GM12878 (cell line): ENCODE measurements at regions not wholly inside any gene's neighbourhood (a gene's known extent, or its start where the extent isn't known, plus 50 kb on each side); places are given as distances from the start of the nearest gene placed in this dataset.

Experiments used
- ATAC-seq: fragments of 200-7000 bp; cut with Tn5 transposase; 3 replicates; pipeline ENCODE4 v1.9.1; 2020; ENCODE audit warnings: mild to moderate bottlenecking, moderate library complexity
- BruUV-seq: library from RNA; stranded (reverse); fragments of 400-500 nt; replicated peaks from 2 replicates; lab custom pipeline; 2021; lab: Mats Ljungman, UMichigan
- CTCF ChIA-PET: fragments of 300-600 bp; sonication (Branson Sonifier 250); formaldehyde crosslinking; extraction: SDS; loops from one replicate; lab custom pipeline; 2021; ENCODE audit warnings: inconsistent platforms; lab: Yijun Ruan, JAX
- POLR2A ChIA-PET: fragments of 350-600 bp; formaldehyde crosslinking; extraction: SDS; loops from one replicate; lab custom pipeline; 2021; ENCODE audit warnings: inconsistent platforms; lab: Charles Lee
- RAD21 ChIA-PET: fragments of 300-600 bp; sonication (Branson Sonifier 250); formaldehyde crosslinking; loops from one replicate; lab custom pipeline; 2023; ENCODE audit warnings: antibody characterized with exemption; ENCODE audit not compliant: unreplicated experiment; lab: Charles Lee
- SMC1A ChIA-PET: fragments of 300-600 bp; sonication (Branson Sonifier 250); formaldehyde crosslinking; loops from one replicate; lab custom pipeline; 2023; ENCODE audit not compliant: unreplicated experiment, uncharacterized antibody; lab: Charles Lee
- DNase-seq: peaks from one replicate; pipeline ENCODE4 v3.0.0-alpha.2; 2011; ENCODE audit warnings: low read depth, low spot score
- FAIRE-seq: peaks from 3 replicates; lab custom pipeline; 2011; peaks lifted over from hg19 to GRCh38; lab: Jason Lieb, UNC
- H2AFZ ChIP-seq: 2 replicates; pipeline ENCODE4 v1.6.0; 2011; ENCODE audit warnings: low read depth, low read length, control low read depth; ENCODE audit not compliant: control insufficient read depth
- H3K27ac ChIP-seq: 2 replicates; pipeline ENCODE4 v1.5.1; 2011; ENCODE audit warnings: control low read depth; ENCODE audit not compliant: control insufficient read depth, insufficient read depth
- H3K27me3 ChIP-seq, 2 experiments: replicated peaks in 1 of 2; 2 replicates each; pipeline versions ENCODE4 v1.6.0 to v1.6.1; 2011; ENCODE audit warnings: low read length in 1 of 2; ENCODE audit not compliant: control insufficient read depth in 2 of 2, insufficient read depth in 2 of 2
- H3K36me3 ChIP-seq, 2 experiments: 2 replicates each; pipeline ENCODE4 v1.5.1; 2011; ENCODE audit warnings: low read length in 1 of 2; ENCODE audit not compliant: control insufficient read depth in 2 of 2, insufficient read depth in 2 of 2
- H3K4me1 ChIP-seq: 2 replicates; pipeline ENCODE4 v1.6.1; 2011; ENCODE audit warnings: mild to moderate bottlenecking, low read length, moderate library complexity, mixed read lengths; ENCODE audit not compliant: control insufficient read depth, insufficient read depth
- H3K4me2 ChIP-seq: 2 replicates; pipeline ENCODE4 v1.6.0; 2011; ENCODE audit warnings: control low read depth; ENCODE audit not compliant: control insufficient read depth, insufficient read depth
- H3K4me3 ChIP-seq: fragments of 200-600 bp; sonication (generic); 2 replicates; pipeline ENCODE4 v1.5.1; 2016
- H3K79me2 ChIP-seq: 2 replicates; pipeline ENCODE4 v1.6.0; 2011; ENCODE audit warnings: low read length; ENCODE audit not compliant: control insufficient read depth, insufficient read depth
- H3K9ac ChIP-seq: 2 replicates; pipeline ENCODE4 v1.8.0; 2011; ENCODE audit warnings: low read length, control low read depth, mixed read lengths; ENCODE audit not compliant: control insufficient read depth, insufficient read depth
- H3K9me3 ChIP-seq: replicated peaks from 3 replicates; pipeline ENCODE4 v1.5.1; 2011; ENCODE audit warnings: mild to moderate bottlenecking, low read length; ENCODE audit not compliant: control insufficient read depth, insufficient read depth
- H4K20me1 ChIP-seq: 2 replicates; pipeline ENCODE4 v1.6.0; 2011; ENCODE audit not compliant: control insufficient read depth, insufficient read depth
- CREB1 ChIP-seq: IDR thresholded peaks from 2 replicates; pipeline ENCODE4 v1.6.1; 2012; ENCODE audit warnings: low read depth, mild to moderate bottlenecking, inconsistent platforms
- E2F4 ChIP-seq: IDR thresholded peaks from 2 replicates; pipeline ENCODE4 v1.6.1; 2012; ENCODE audit warnings: low read depth, low read length, improper control_type of control experiment
- FOS ChIP-seq: IDR thresholded peaks from 3 replicates; pipeline ENCODE4 v1.6.1; 2011; ENCODE audit warnings: borderline replicate concordance; ENCODE audit not compliant: insufficient read length; ENCODE audit errors: extremely low read depth
- KDM1A ChIP-seq: fragments of 200-600 bp; sonication (generic); IDR thresholded peaks from 2 replicates; pipeline ENCODE4 v1.6.1; 2016; ENCODE audit warnings: borderline replicate concordance
- LARP7 ChIP-seq: fragments of 450-650 bp; IDR thresholded peaks from 2 replicates; pipeline ENCODE4 v1.6.1; 2017; ENCODE audit warnings: mild to moderate bottlenecking
- NRF1 ChIP-seq: conservative IDR thresholded peaks from 2 replicates; pipeline ENCODE4 v1.6.1; 2011; ENCODE audit warnings: mild to moderate bottlenecking, low read depth, low read length, improper control_type of control experiment
- POLR2A ChIP-seq: IDR thresholded peaks from 2 replicates; pipeline ENCODE4 v1.6.1; 2011; ENCODE audit warnings: low read depth, mild to moderate bottlenecking, low read length
- TCF12 ChIP-seq: IDR thresholded peaks from 2 replicates; pipeline ENCODE4 v1.6.1; 2011; ENCODE audit warnings: low read depth, mild to moderate bottlenecking, low read length
- YY1 ChIP-seq: IDR thresholded peaks from 2 replicates; pipeline ENCODE4 v1.6.1; 2011; ENCODE audit warnings: low read depth, mild to moderate bottlenecking, low read length
- WGBS: methylation state at CpG from one replicate; pipeline ENCODE4 v1.1.6; 2016; ENCODE audit warnings: low lambda C conversion rate; ENCODE audit not compliant: insufficient replicate concordance, insufficient coverage; ENCODE audit errors: missing lambda C conversion rate; 5-methylcytosine and 5-hydroxymethylcytosine counted together
- in situ Hi-C: fragments of 300-500 bp; cut with MboI; formaldehyde crosslinking; loops from 9 replicates; pipeline ENCODE4 v1.14.3; 2018; ENCODE audit warnings: mixed read lengths
- intact Hi-C: fragments of 100-400 bp; cut with micrococcal nuclease; formaldehyde crosslinking; loops from one replicate; pipeline ENCODE4 v1.14.2; 2022; ENCODE audit not compliant: unreplicated experiment
- TF ChIP-seq, protein P1 (sequence below): fragments of 450-650 bp; IDR thresholded peaks from 2 replicates; pipeline ENCODE4 v1.6.1; 2017; ENCODE audit warnings: borderline replicate concordance
- TF ChIP-seq, protein P2 (sequence below): IDR thresholded peaks from 2 replicates; pipeline ENCODE4 v1.6.1; 2011; ENCODE audit warnings: borderline replicate concordance, low read depth, mild to moderate bottlenecking, moderate library complexity, low read length; ENCODE audit not compliant: insufficient read depth, poor library complexity, severe bottlenecking
- TF ChIP-seq, protein P3 (sequence below): IDR thresholded peaks from 2 replicates; pipeline ENCODE4 v1.6.1; 2011; ENCODE audit warnings: borderline replicate concordance, low read depth, mild to moderate bottlenecking, moderate library complexity, mixed read lengths, low read length; ENCODE audit not compliant: insufficient read depth; ENCODE audit errors: extremely low read length
- TF ChIP-seq, protein P4 (sequence below): fragments of 450-650 bp; IDR thresholded peaks from 2 replicates; pipeline ENCODE4 v1.6.1; 2017; ENCODE audit warnings: mild to moderate bottlenecking

DNA sequence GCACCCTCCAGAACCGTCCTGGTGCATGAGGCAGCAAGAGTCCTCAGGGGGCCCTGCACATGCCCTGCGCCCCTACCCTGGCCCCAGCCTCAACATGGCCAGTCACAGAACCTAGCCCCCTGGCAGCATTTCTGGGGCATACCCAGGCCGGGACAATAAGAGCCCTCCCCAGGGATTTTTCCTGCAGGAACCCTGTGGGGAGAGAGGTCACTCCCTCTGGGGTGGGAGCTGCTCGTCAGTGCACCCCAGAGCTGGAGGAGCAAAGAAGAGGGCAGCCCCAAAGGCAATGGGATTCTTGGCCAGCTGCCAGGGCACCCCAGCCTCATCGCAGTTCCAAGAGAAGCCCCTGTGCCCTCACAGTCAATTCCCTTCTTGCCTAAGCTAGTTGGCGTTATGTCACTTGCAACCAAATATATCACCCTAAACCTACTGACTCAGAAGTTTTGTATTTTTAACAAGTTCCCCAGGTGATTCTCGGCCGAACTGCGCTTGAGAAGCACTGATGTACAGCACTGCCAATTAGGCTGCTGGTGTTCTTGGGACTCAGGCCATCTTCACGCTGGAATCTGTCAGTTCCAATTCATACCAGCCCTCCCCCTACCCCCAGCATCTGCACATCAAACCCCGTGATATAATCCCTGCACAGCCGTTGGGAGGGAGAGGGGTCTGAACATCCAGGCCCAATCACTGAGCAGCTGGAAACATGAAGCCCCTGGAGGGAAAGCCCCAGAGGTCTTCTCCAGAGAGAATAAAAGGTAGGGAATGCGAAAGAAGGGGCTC is 87.5 kb upstream of the PRR20G start:
- in situ Hi-C loops = no loop called here
- intact Hi-C loops = no loop called here
- Histone ChIP-seq H3K9ac (no peak overlapping the region), H3K9me3 (no peaks in the 10 kb centered on the region), H3K4me1 (no peaks in the 10 kb centered on the region), H3K4me3 (no peak overlapping the region), H3K27ac (no peak overlapping the region), H3K79me2 (no peaks in the 10 kb centered on the region), H3K27me3 (no peaks in the 10 kb centered on the region), H2AFZ (no peak overlapping the region), H3K36me3 (no peaks in the 10 kb centered on the region), H4K20me1 (no peaks in the 10 kb centered on the region; the same call in 1 of the 2 replicates), H3K4me2 (no peak overlapping the region)
- CTCF ChIA-PET = interaction anchor here (1.8 kb wide), 1 partner anchor 169 kb away, joined by 6 read pairs; no protein-coding TSS in a partner anchor
- DNase-seq = no peak
- POLR2A ChIA-PET = no interaction called here
- 24% methylated on average over 13 of the region's 13 CpGs for WGBS
- FAIRE-seq = no peak
- BruUV-seq = no TSS peak
- no peak for ATAC-seq
- SMC1A ChIA-PET = no interaction called here
- RAD21 ChIA-PET = interaction anchor here (1.4 kb wide), 1 partner anchor 80 kb away, joined by 4 read pairs; no protein-coding TSS in a partner anchor
- TF ChIP-seq, protein P1, sequence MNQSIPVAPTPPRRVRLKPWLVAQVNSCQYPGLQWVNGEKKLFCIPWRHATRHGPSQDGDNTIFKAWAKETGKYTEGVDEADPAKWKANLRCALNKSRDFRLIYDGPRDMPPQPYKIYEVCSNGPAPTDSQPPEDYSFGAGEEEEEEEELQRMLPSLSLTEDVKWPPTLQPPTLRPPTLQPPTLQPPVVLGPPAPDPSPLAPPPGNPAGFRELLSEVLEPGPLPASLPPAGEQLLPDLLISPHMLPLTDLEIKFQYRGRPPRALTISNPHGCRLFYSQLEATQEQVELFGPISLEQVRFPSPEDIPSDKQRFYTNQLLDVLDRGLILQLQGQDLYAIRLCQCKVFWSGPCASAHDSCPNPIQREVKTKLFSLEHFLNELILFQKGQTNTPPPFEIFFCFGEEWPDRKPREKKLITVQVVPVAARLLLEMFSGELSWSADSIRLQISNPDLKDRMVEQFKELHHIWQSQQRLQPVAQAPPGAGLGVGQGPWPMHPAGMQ = no peak
- TF ChIP-seq KDM1A (no peak), LARP7 (no peak), FOS (no peak), NRF1 (no peak), POLR2A (no peak), E2F4 (no peak), TCF12 (no peak), YY1 (no peak), CREB1 (no peak)
- TF ChIP-seq, protein P2, sequence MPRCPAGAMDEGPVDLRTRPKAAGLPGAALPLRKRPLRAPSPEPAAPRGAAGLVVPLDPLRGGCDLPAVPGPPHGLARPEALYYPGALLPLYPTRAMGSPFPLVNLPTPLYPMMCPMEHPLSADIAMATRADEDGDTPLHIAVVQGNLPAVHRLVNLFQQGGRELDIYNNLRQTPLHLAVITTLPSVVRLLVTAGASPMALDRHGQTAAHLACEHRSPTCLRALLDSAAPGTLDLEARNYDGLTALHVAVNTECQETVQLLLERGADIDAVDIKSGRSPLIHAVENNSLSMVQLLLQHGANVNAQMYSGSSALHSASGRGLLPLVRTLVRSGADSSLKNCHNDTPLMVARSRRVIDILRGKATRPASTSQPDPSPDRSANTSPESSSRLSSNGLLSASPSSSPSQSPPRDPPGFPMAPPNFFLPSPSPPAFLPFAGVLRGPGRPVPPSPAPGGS = no peak
- TF ChIP-seq, protein P3, sequence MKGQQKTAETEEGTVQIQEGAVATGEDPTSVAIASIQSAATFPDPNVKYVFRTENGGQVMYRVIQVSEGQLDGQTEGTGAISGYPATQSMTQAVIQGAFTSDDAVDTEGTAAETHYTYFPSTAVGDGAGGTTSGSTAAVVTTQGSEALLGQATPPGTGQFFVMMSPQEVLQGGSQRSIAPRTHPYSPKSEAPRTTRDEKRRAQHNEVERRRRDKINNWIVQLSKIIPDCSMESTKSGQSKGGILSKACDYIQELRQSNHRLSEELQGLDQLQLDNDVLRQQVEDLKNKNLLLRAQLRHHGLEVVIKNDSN = no peak
- TF ChIP-seq, protein P4, sequence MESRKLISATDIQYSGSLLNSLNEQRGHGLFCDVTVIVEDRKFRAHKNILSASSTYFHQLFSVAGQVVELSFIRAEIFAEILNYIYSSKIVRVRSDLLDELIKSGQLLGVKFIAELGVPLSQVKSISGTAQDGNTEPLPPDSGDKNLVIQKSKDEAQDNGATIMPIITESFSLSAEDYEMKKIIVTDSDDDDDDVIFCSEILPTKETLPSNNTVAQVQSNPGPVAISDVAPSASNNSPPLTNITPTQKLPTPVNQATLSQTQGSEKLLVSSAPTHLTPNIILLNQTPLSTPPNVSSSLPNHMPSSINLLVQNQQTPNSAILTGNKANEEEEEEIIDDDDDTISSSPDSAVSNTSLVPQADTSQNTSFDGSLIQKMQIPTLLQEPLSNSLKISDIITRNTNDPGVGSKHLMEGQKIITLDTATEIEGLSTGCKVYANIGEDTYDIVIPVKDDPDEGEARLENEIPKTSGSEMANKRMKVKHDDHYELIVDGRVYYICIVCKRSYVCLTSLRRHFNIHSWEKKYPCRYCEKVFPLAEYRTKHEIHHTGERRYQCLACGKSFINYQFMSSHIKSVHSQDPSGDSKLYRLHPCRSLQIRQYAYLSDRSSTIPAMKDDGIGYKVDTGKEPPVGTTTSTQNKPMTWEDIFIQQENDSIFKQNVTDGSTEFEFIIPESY = no peak
